ENCODE measurements at regions not wholly inside any gene's neighbourhood (a gene's known extent, or its start where the extent isn't known, plus 50 kb on each side); places are given as distances from the start of the nearest gene placed in this dataset.

DNA sequence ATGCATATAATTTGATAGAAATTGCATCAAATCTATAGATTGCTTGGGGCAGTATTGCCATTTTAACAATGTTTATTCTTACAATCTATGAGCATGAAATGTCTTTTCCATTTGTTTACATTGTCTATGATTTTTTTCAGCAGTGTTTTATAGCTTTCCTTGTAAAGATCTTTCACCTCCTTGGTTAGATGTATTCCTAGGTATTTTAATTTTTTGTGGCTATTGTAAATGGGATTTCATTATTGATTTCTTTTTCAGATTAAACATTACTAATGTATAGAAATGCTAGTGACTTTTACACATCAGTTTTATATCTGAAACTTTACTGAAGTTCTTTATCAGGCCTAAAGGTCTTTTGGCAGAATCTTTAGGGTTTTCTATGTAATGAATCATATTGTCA lies 237.6 kb upstream of the STAC start:
- no peak for DNase-seq (ENCODE audit: extremely low spot score in 2 of 2)
- H3K4me3 ChIP-seq: no peak overlapping the region
- TF ChIP-seq, protein P1, sequence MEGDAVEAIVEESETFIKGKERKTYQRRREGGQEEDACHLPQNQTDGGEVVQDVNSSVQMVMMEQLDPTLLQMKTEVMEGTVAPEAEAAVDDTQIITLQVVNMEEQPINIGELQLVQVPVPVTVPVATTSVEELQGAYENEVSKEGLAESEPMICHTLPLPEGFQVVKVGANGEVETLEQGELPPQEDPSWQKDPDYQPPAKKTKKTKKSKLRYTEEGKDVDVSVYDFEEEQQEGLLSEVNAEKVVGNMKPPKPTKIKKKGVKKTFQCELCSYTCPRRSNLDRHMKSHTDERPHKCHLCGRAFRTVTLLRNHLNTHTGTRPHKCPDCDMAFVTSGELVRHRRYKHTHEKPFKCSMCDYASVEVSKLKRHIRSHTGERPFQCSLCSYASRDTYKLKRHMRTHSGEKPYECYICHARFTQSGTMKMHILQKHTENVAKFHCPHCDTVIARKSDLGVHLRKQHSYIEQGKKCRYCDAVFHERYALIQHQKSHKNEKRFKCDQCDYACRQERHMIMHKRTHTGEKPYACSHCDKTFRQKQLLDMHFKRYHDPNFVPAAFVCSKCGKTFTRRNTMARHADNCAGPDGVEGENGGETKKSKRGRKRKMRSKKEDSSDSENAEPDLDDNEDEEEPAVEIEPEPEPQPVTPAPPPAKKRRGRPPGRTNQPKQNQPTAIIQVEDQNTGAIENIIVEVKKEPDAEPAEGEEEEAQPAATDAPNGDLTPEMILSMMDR (IDR thresholded peaks at IDR 0.05): no peak
- TF ChIP-seq POLR2AphosphoS5 (IDR thresholded peaks at IDR 0.05; ENCODE audit: insufficient read depth in 1 of 2, low read depth in 1 of 2) (no peak), POLR2A (IDR thresholded peaks at IDR 0.05) (no peak)
- no peaks in the 10 kb centered on the region for H3K4me1 ChIP-seq
- intact Hi-C loops (cut with DNase I): no loop called here
- H3K36me3 ChIP-seq: no peaks in the 10 kb centered on the region
- no peaks in the 10 kb centered on the region for H3K27me3 ChIP-seq
- no peaks in the 10 kb centered on the region for H3K9me3 ChIP-seq
- no peak overlapping the region for H3K27ac ChIP-seq

DNA sequence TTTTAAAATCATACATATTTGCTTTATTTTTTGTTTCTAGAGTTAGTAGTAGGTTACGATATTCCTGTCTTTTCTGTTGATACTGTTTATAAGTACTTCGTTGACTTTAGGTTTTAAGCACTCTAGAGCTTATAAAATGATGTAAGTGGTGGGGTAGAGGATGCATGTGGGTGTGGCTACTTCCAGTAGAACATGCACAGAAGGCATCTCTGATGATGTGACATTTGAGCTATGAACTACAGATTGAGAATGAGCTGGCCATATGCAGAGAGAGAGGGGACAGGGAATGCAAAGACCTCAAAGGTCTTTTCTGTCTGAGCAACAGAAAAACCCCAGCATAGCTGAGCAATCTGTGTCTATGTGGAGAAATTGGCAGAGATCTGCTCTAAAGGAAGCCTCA lies 233.9 kb upstream of the STAC start:
- Histone ChIP-seq H3K27ac (no peak overlapping the region), H3K4me3 (no peak overlapping the region), H3K27me3 (no peaks in the 10 kb centered on the region), H3K4me1 (no peaks in the 10 kb centered on the region), H3K9me3 (no peaks in the 10 kb centered on the region), H3K36me3 (no peaks in the 10 kb centered on the region)
- TF ChIP-seq POLR2AphosphoS5 (IDR thresholded peaks at IDR 0.05; ENCODE audit: insufficient read depth in 1 of 2, low read depth in 1 of 2) (no peak), POLR2A (IDR thresholded peaks at IDR 0.05) (no peak)
- TF ChIP-seq, protein P1 (IDR thresholded peaks at IDR 0.05): no peak
- no peak for DNase-seq (ENCODE audit: extremely low spot score in 2 of 2)
- intact Hi-C loops (cut with DNase I): no loop called here

DNA sequence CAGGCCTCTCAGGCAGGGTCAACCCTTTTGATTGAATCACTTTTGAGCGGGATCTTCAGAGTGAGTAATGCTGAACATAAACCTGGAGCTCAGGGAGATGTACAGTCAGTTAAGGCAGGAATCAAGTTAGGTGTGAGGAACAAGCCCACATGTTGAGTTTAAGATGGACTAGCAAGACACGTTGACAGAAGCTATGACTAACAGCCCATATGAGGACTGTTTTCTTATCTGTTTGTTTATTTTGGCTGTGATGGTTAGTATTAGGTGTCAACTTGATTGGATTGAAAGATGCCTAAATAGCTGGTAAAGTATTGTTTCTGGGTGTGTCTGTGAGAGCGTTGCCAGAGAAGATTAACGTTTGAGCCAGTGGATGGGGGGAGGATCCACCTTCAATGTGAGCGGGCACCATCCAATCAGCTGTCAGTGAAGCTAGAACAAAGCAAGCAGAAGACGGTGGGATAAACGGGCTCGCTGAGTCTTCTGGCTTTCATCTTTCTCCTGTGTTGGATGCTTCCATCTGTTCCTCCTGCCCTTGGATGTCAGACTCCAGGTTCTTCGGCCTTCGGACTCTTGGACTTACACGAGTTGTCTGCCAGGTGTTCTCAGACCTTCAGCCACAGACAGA lies 232.3 kb upstream of the STAC start:
- no peaks in the 10 kb centered on the region for H3K9me3 ChIP-seq
- no peak for DNase-seq (ENCODE audit: extremely low spot score in 2 of 2)
- intact Hi-C loops (cut with DNase I): no loop called here
- no peak overlapping the region for H3K27ac ChIP-seq
- H3K36me3 ChIP-seq: no peaks in the 10 kb centered on the region
- H3K27me3 ChIP-seq: no peaks in the 10 kb centered on the region
- no peaks in the 10 kb centered on the region for H3K4me1 ChIP-seq
- TF ChIP-seq, protein P1 (IDR thresholded peaks at IDR 0.05): no peak
- no peak for TF ChIP-seq POLR2AphosphoS5 (IDR thresholded peaks at IDR 0.05; ENCODE audit: insufficient read depth in 1 of 2, low read depth in 1 of 2)
- TF ChIP-seq POLR2A (IDR thresholded peaks at IDR 0.05): no peak
- H3K4me3 ChIP-seq: no peak overlapping the region

DNA sequence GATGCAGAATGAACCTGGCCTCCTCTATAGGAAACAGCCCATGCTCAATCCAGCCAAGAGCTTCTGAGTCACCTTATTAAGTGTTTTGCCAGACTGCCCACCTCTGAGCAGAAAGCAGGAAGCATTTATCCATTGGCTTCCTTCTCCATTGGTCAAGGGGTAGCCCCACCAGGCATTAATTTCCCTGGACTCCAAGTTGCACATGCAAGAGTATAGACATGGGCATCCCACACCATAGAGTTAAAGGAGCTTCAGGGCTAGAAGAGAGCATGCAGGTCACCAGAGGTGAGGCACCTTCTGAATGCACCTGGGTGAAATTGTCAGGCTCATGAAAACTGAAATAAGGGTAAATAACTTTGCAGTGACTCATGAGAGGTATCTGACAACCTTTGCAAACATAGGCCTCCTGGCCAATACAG lies 230.8 kb upstream of the STAC start:
- DNase-seq (ENCODE audit: extremely low spot score in 2 of 2): no peak
- no peak overlapping the region for H3K27ac ChIP-seq
- intact Hi-C loops (cut with DNase I): no loop called here
- no peaks in the 10 kb centered on the region for H3K27me3 ChIP-seq
- TF ChIP-seq POLR2A (IDR thresholded peaks at IDR 0.05) (no peak), POLR2AphosphoS5 (IDR thresholded peaks at IDR 0.05; ENCODE audit: insufficient read depth in 1 of 2, low read depth in 1 of 2) (no peak)
- TF ChIP-seq, protein P1 (IDR thresholded peaks at IDR 0.05): no peak
- H3K36me3 ChIP-seq: no peaks in the 10 kb centered on the region
- no peaks in the 10 kb centered on the region for H3K9me3 ChIP-seq
- no peaks in the 10 kb centered on the region for H3K4me1 ChIP-seq
- H3K4me3 ChIP-seq: no peak overlapping the region

DNA sequence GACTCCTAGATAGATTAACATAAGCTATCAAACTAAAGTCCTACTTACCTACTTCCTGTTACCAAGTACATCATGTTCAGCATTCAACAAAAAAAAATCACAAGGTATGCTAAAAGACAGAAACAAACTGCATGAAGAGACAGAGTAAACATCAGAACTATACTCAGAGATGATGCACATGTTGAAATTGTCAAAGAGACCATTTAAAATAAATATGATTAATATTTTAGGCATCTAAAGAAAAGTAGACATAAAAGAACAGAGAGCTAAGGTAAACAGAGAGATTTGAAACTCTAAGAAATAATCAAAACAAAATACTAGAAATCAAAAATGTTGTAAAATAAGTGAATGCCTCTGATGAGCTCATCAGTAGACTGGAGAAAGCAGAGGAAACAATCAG lies 224.8 kb upstream of the STAC start:
- no peak for DNase-seq (ENCODE audit: extremely low spot score in 2 of 2)
- TF ChIP-seq POLR2A (IDR thresholded peaks at IDR 0.05): no peak
- no peak for TF ChIP-seq POLR2AphosphoS5 (IDR thresholded peaks at IDR 0.05; ENCODE audit: insufficient read depth in 1 of 2, low read depth in 1 of 2)
- TF ChIP-seq, protein P1 (IDR thresholded peaks at IDR 0.05): no peak
- no peaks in the 10 kb centered on the region for H3K9me3 ChIP-seq
- no peaks in the 10 kb centered on the region for H3K27me3 ChIP-seq
- H3K36me3 ChIP-seq: no peaks in the 10 kb centered on the region
- H3K27ac ChIP-seq: no peak overlapping the region
- H3K4me1 ChIP-seq: no peaks in the 10 kb centered on the region
- intact Hi-C loops (cut with DNase I): no loop called here
- H3K4me3 ChIP-seq: no peak overlapping the region

Data from vagina (tissue), 2 donors.